Fibroblast of peridontal ligament (primary cell): ENCODE measurements at regions not wholly inside any gene's neighbourhood (a gene's known extent, or its start where the extent isn't known, plus 50 kb on each side); places are given as distances from the start of the nearest gene placed in this dataset.

Source experiments
- DNase-seq: peaks from one replicate; pipeline ENCODE4 v3.0.0-alpha.2; 2010; ENCODE audit errors: extremely low read depth

- no peak for DNase-seq
Measured at GRCh38 chr2:239691720-239692119, 290.9 kb upstream of the HDAC4 start.

GRCh38 chr2:239690651-239691631, 290.1 kb upstream of the HDAC4 start:
- no peak for DNase-seq

GRCh38 chr2:239689985-239690384, 289.2 kb upstream of the HDAC4 start:
- DNase-seq: no peak

- DNase-seq: no peak
Measured at GRCh38 chr2:239689410-239689809, 288.6 kb upstream of the HDAC4 start.

GRCh38 chr2:239688840-239689239, 288.0 kb upstream of the HDAC4 start:
- DNase-seq: no peak

- DNase-seq: no peak
Measured at GRCh38 chr2:239688122-239688681, 287.4 kb upstream of the HDAC4 start.

GRCh38 chr2:239687441-239687840, 286.6 kb upstream of the HDAC4 start:
- DNase-seq: no peak

- DNase-seq: no peak
Measured at GRCh38 chr2:239685965-239686364, 285.1 kb upstream of the HDAC4 start.

GRCh38 chr2:239685556-239685955, 284.7 kb upstream of the HDAC4 start:
- no peak for DNase-seq

GRCh38 chr2:239684996-239685395, 284.2 kb upstream of the HDAC4 start:
- no peak for DNase-seq

GRCh38 chr2:239684271-239684810, 283.5 kb upstream of the HDAC4 start:
- DNase-seq: no peak

GRCh38 chr2:239682518-239682917, 281.7 kb upstream of the HDAC4 start:
- no peak for DNase-seq

GRCh38 chr2:239679755-239680154, 278.9 kb upstream of the HDAC4 start:
- DNase-seq: no peak

GRCh38 chr2:239678666-239679296, 278.0 kb upstream of the HDAC4 start:
- DNase-seq: no peak

GRCh38 chr2:239678186-239678490, 277.3 kb upstream of the HDAC4 start:
- no peak for DNase-seq

- DNase-seq: no peak
Measured at GRCh38 chr2:239677453-239678185, 276.8 kb upstream of the HDAC4 start.

- no peak for DNase-seq
Measured at GRCh38 chr2:239676716-239677452, 276.1 kb upstream of the HDAC4 start.

- no peak for DNase-seq
Measured at GRCh38 chr2:239675826-239676715, 275.3 kb upstream of the HDAC4 start.

GRCh38 chr2:239674981-239675825, 274.4 kb upstream of the HDAC4 start:
- DNase-seq: no peak
